Subcutaneous abdominal adipose tissue (tissue), 5 donors: ENCODE measurements at regions not wholly inside any gene's neighbourhood (a gene's known extent, or its start where the extent isn't known, plus 50 kb on each side); places are given as distances from the start of the nearest gene placed in this dataset.

Experiments used
- H3K27ac ChIP-seq: one replicate; pipeline ENCODE4 v1.7.0; 2013; ENCODE audit warnings: low read depth, mild to moderate bottlenecking, inconsistent platforms, low read length, moderate library complexity
- H3K27me3 ChIP-seq, 5 donors: one replicate each; pipeline ENCODE4 v1.7.0; 2013; ENCODE audit warnings: low read length in 5 of 5, inconsistent platforms in 1 of 5; ENCODE audit not compliant: control insufficient read depth in 5 of 5, insufficient read depth in 4 of 5
- H3K36me3 ChIP-seq, 5 donors: one replicate each; pipeline ENCODE4 v1.7.0; 2013; ENCODE audit warnings: low read length in 5 of 5; ENCODE audit not compliant: control insufficient read depth in 5 of 5, insufficient read depth in 5 of 5
- H3K4me1 ChIP-seq, 5 donors: one replicate each; pipeline ENCODE4 v1.7.0; 2013; ENCODE audit warnings: low read length in 5 of 5, mild to moderate bottlenecking in 3 of 5, moderate library complexity in 1 of 5; ENCODE audit not compliant: control insufficient read depth in 5 of 5, insufficient read depth in 5 of 5
- H3K4me3 ChIP-seq, 5 donors: one replicate each; pipeline ENCODE4 v1.7.0; 2013; ENCODE audit warnings: low read length in 5 of 5, low read depth in 1 of 5
- H3K9ac ChIP-seq, 5 donors: one replicate each; pipeline ENCODE4 v1.7.0; 2013; ENCODE audit warnings: low read length in 5 of 5, mild to moderate bottlenecking in 4 of 5, moderate library complexity in 3 of 5
- H3K9me3 ChIP-seq, 5 donors: one replicate each; pipeline ENCODE4 v1.7.0; 2013; ENCODE audit warnings: low read length in 5 of 5; ENCODE audit not compliant: control insufficient read depth in 5 of 5
- donor health status: healthy.
- donor health status: healthy.
- donor health status: healthy.
- donor health status: healthy.
- donor health status: healthy.

DNA sequence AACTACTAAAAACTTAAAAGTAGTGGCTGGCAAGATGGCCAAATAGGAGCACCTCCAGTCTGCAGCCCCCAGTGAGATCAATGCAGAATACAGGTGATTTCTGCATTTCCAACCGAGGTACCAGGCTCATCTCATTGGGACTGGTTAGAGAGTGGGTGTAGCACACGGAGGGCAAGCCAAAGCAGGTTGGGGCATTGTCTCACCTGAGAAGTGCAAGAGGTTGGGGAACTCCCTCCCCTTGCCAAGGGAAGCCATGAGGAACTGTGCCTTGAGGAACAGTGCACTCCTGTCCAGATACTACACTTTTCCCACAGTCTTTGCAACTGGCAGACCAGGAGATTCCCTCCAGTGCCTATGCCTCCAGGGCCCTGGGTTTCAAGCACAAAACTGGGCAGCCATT, 311.1 kb downstream of the PAPSS1 start:
- H3K36me3 ChIP-seq, result no peaks in the 10 kb centered on the region
- no peaks in the 10 kb centered on the region for H3K27me3 ChIP-seq
- H3K9ac ChIP-seq, result no peak overlapping the region
- H3K4me3 ChIP-seq, result no peak overlapping the region
- H3K9me3 ChIP-seq, result peaks cover 0 to 6% (median 0%) of the 10 kb centered on the region in 5 donors
- H3K27ac ChIP-seq, result no peak overlapping the region
- peaks cover 0 to 4% (median 0%) of the 10 kb centered on the region in 5 donors for H3K4me1 ChIP-seq

DNA sequence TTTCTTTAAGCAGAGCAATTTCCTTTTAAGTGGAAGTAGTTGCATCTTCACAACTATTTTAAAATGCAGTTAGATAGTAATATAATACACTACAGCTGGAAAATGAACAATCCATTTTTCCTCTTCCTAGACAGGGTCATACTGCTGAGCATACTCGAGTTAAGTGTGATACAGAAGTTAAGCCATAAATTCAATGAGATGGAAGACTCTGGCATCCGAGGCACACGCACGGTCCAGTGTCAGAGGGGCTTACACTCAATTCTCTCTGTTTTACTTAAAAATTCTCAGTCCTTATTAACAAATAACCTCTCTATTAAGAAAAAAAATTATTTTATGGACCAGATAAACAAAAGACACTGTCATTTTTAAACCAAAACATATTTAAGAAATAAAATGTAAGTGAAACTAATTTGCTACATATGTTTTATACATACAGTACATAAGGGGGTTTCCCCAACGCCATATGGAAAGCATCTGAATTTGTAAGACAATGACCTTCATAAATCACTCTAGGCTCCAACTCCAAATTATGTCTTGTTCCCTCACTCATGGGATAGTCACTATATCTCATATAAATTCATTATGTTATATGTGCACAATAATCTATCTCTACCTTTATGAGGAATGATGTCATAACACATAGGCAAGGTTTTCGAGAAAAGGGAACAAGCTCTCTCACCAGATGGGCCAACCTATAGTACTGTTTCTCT, 315.3 kb downstream of the PAPSS1 start:
- Histone ChIP-seq H3K4me3 (no peak overlapping the region), H3K4me1 (peaks cover 0 to 4% (median 0%) of the 10 kb centered on the region in 5 donors), H3K9ac (no peak overlapping the region), H3K36me3 (no peaks in the 10 kb centered on the region), H3K9me3 (peaks cover 0 to under 1% (median 0%) of the 10 kb centered on the region in 5 donors), H3K27me3 (no peaks in the 10 kb centered on the region), H3K27ac (no peak overlapping the region)

- Histone ChIP-seq H3K27me3 (no peaks in the 10 kb centered on the region), H3K4me1 (peaks cover 0 to 4% (median 0%) of the 10 kb centered on the region in 5 donors), H3K36me3 (no peaks in the 10 kb centered on the region), H3K9ac (no peak overlapping the region), H3K4me3 (no peak overlapping the region), H3K27ac (no peak overlapping the region), H3K9me3 (no peaks in the 10 kb centered on the region)
Measured at GRCh38 chr4:107402291-107402690, 317.7 kb downstream of the PAPSS1 start.

GRCh38 chr4:107392951-107393350, 327.1 kb downstream of the PAPSS1 start:
- H3K4me1 ChIP-seq, result peaks cover 3 to 40% (median 14%) of the 10 kb centered on the region in 5 donors
- H3K4me3 ChIP-seq, result peak overlapping the region in 1 of 5 donors; percentile 2
- no peaks in the 10 kb centered on the region for H3K36me3 ChIP-seq
- no peak overlapping the region for H3K9ac ChIP-seq
- no peak overlapping the region for H3K27ac ChIP-seq
- H3K27me3 ChIP-seq, result no peaks in the 10 kb centered on the region
- H3K9me3 ChIP-seq, result no peaks in the 10 kb centered on the region

- H3K4me1 ChIP-seq, result peaks cover 3 to 40% (median 14%) of the 10 kb centered on the region in 5 donors
- no peaks in the 10 kb centered on the region for H3K27me3 ChIP-seq
- H3K9ac ChIP-seq, result no peak overlapping the region
- H3K9me3 ChIP-seq, result no peaks in the 10 kb centered on the region
- no peaks in the 10 kb centered on the region for H3K36me3 ChIP-seq
- H3K27ac ChIP-seq, result no peak overlapping the region
- no peak overlapping the region for H3K4me3 ChIP-seq
Measured at GRCh38 chr4:107392380-107392779, 327.7 kb downstream of the PAPSS1 start.

GRCh38 chr4:107391630-107392028, 328.4 kb downstream of the PAPSS1 start:
- Histone ChIP-seq H3K4me3 (no peak overlapping the region), H3K9me3 (peaks cover 0 to 4% (median 0%) of the 10 kb centered on the region in 5 donors), H3K27ac (no peak overlapping the region), H3K36me3 (no peaks in the 10 kb centered on the region), H3K9ac (no peak overlapping the region), H3K4me1 (peaks cover 3 to 40% (median 14%) of the 10 kb centered on the region in 5 donors), H3K27me3 (no peaks in the 10 kb centered on the region)

GRCh38 chr4:107391009-107391629, 328.9 kb downstream of the PAPSS1 start:
- no peaks in the 10 kb centered on the region for H3K27me3 ChIP-seq
- no peak overlapping the region for H3K4me3 ChIP-seq
- no peaks in the 10 kb centered on the region for H3K36me3 ChIP-seq
- no peak overlapping the region for H3K9ac ChIP-seq
- peaks cover 3 to 40% (median 14%) of the 10 kb centered on the region in 5 donors for H3K4me1 ChIP-seq
- H3K9me3 ChIP-seq, result peaks cover 0 to 4% (median 0%) of the 10 kb centered on the region in 5 donors
- no peak overlapping the region for H3K27ac ChIP-seq

GRCh38 chr4:107389965-107390364, 330.1 kb downstream of the PAPSS1 start:
- Histone ChIP-seq H3K4me3 (no peak overlapping the region), H3K27ac (no peak overlapping the region), H3K36me3 (no peaks in the 10 kb centered on the region), H3K4me1 (peaks cover 3 to 40% (median 14%) of the 10 kb centered on the region in 5 donors), H3K9ac (no peak overlapping the region), H3K9me3 (peaks cover 0 to 4% (median 0%) of the 10 kb centered on the region in 5 donors), H3K27me3 (no peaks in the 10 kb centered on the region)

DNA sequence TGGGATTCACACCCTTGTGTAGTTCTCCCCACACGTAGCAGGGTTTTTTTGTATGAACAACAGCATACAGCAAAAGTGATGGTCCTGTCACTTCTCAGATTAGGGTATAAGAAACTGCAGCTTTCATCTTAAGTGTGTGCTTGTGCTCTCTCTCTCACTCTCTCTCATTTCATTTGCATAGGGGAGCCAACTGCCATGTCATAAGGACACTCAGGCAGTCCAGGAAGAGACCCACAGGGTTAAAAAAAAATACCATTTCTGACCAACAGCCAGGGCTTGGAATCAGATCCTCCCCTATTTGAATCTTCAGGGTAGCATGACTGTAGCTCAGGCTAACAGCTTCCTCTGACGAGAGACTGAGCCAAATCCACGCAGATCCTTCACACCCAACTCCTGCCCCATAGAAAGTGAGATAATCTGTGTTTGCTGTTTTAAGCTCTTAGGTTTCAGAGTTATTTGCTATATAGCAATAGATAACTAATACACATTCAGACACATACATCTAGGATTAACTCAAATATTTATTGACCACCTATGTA, 331.2 kb downstream of the PAPSS1 start:
- peaks cover 0 to 4% (median 0%) of the 10 kb centered on the region in 5 donors for H3K9me3 ChIP-seq
- H3K4me1 ChIP-seq, result peaks cover 3 to 40% (median 14%) of the 10 kb centered on the region in 5 donors

GRCh38 chr4:107380836-107381438, 339.1 kb downstream of the PAPSS1 start:
- H3K27ac ChIP-seq, result no peak overlapping the region
- H3K36me3 ChIP-seq, result no peaks in the 10 kb centered on the region
- H3K27me3 ChIP-seq, result no peaks in the 10 kb centered on the region
- H3K9me3 ChIP-seq, result no peaks in the 10 kb centered on the region
- peaks cover 0 to 10% (median 0%) of the 10 kb centered on the region in 5 donors for H3K4me1 ChIP-seq
- no peak overlapping the region for H3K4me3 ChIP-seq
- H3K9ac ChIP-seq, result no peak overlapping the region

More for the DNA sequence above, 331.2 kb downstream of the PAPSS1 start:
- Histone ChIP-seq H3K36me3 (no peaks in the 10 kb centered on the region), H3K27ac (no peak overlapping the region), H3K9ac (no peak overlapping the region), H3K4me3 (no peak overlapping the region), H3K27me3 (no peaks in the 10 kb centered on the region)
